ENCODE measurements at regions not wholly inside any gene's neighbourhood (a gene's known extent, or its start where the extent isn't known, plus 50 kb on each side); places are given as distances from the start of the nearest gene placed in this dataset.
"Not testable (repeated sequence)": the region's sequence is repeated elsewhere in the genome, so short reads cannot be mapped to it uniquely, and the experiment has no call there.

- Mint-ChIP-seq H3K27ac (ENCODE audit: low read depth) (no peak overlapping the region), H3K36me3 (ENCODE audit: insufficient read depth) (no peaks in the 10 kb centered on the region), H3K9me3 (no peaks in the 10 kb centered on the region), H3K4me1 (no peaks in the 10 kb centered on the region), H3K27me3 (peaks cover 84% of the 10 kb centered on the region), H3K4me3 (no peak overlapping the region)
- DNase-seq (ENCODE audit: low spot score in 2 of 2): no peak
- no peak for ATAC-seq (replicated peaks; ENCODE audit: extremely low read depth, poor library complexity, severe bottlenecking)
These were observed 105.0 kb upstream of the ZNF184 start for GRCh38 chr6:27577922-27578321.

- Mint-ChIP-seq H3K36me3 (ENCODE audit: insufficient read depth) (no peaks in the 10 kb centered on the region), H3K4me3 (no peak overlapping the region), H3K9me3 (no peaks in the 10 kb centered on the region), H3K27me3 (peaks cover 86% of the 10 kb centered on the region), H3K4me1 (no peaks in the 10 kb centered on the region), H3K27ac (ENCODE audit: low read depth) (no peak overlapping the region)
- no peak for ATAC-seq (replicated peaks; ENCODE audit: extremely low read depth, poor library complexity, severe bottlenecking)
- no peak for DNase-seq (ENCODE audit: low spot score in 2 of 2)
These were observed 102.9 kb upstream of the ZNF184 start for GRCh38 chr6:27575594-27576361.

- Mint-ChIP-seq H3K36me3 (ENCODE audit: insufficient read depth) (no peaks in the 10 kb centered on the region), H3K27me3 (peaks cover 96% of the 10 kb centered on the region), H3K27ac (ENCODE audit: low read depth) (no peak overlapping the region), H3K9me3 (no peaks in the 10 kb centered on the region), H3K4me3 (no peak overlapping the region), H3K4me1 (peaks cover 5% of the 10 kb centered on the region)
- DNase-seq (ENCODE audit: low spot score in 2 of 2) (no peak), ATAC-seq (replicated peaks; ENCODE audit: extremely low read depth, poor library complexity, severe bottlenecking) (no peak)
These were observed 95.5 kb upstream of the ZNF184 start for GRCh38 chr6:27568226-27568897.

- no peak overlapping the region for H3K4me3 Mint-ChIP-seq
- H3K9me3 Mint-ChIP-seq: no peaks in the 10 kb centered on the region
- DNase-seq (ENCODE audit: low spot score in 2 of 2) (no peak), ATAC-seq (replicated peaks; ENCODE audit: extremely low read depth, poor library complexity, severe bottlenecking) (no peak)
- peaks cover 11% of the 10 kb centered on the region for H3K4me1 Mint-ChIP-seq
- peaks cover 1% of the 10 kb centered on the region for H3K36me3 Mint-ChIP-seq (ENCODE audit: insufficient read depth)
- H3K27me3 Mint-ChIP-seq: peaks cover 97% of the 10 kb centered on the region
- no peak overlapping the region for H3K27ac Mint-ChIP-seq (ENCODE audit: low read depth)
These were observed 93.2 kb upstream of the ZNF184 start for GRCh38 chr6:27565839-27566779.

- peaks cover 4% of the 10 kb centered on the region for H3K36me3 Mint-ChIP-seq (ENCODE audit: insufficient read depth)
- ATAC-seq (replicated peaks; ENCODE audit: extremely low read depth, poor library complexity, severe bottlenecking): no peak
- H3K4me3 Mint-ChIP-seq: no peak overlapping the region
- H3K27ac Mint-ChIP-seq (ENCODE audit: low read depth): no peak overlapping the region
- peaks cover 11% of the 10 kb centered on the region for H3K4me1 Mint-ChIP-seq
- peaks cover 96% of the 10 kb centered on the region for H3K27me3 Mint-ChIP-seq
- H3K9me3 Mint-ChIP-seq: no peaks in the 10 kb centered on the region
- no peak for DNase-seq (ENCODE audit: low spot score in 2 of 2)
These were observed 89.1 kb upstream of the ZNF184 start for GRCh38 chr6:27562027-27562410.

GRCh38 chr6:27558028-27558724 is 85.3 kb upstream of the ZNF184 start:
- Mint-ChIP-seq H3K4me1 (peaks cover 5% of the 10 kb centered on the region), H3K27me3 (peaks cover 95% of the 10 kb centered on the region), H3K36me3 (ENCODE audit: insufficient read depth) (peaks cover 15% of the 10 kb centered on the region), H3K27ac (ENCODE audit: low read depth) (no peak overlapping the region), H3K9me3 (no peaks in the 10 kb centered on the region), H3K4me3 (no peak overlapping the region)
- DNase-seq (ENCODE audit: low spot score in 2 of 2) (no peak), ATAC-seq (replicated peaks; ENCODE audit: extremely low read depth, poor library complexity, severe bottlenecking) (no peak)

- ATAC-seq (replicated peaks; ENCODE audit: extremely low read depth, poor library complexity, severe bottlenecking) (no peak), DNase-seq (ENCODE audit: low spot score in 2 of 2) (no peak)
- H3K9me3 Mint-ChIP-seq: no peaks in the 10 kb centered on the region
- H3K4me3 Mint-ChIP-seq: no peak overlapping the region
- H3K27me3 Mint-ChIP-seq: peaks cover 95% of the 10 kb centered on the region
- peaks cover 3% of the 10 kb centered on the region for H3K4me1 Mint-ChIP-seq
- H3K36me3 Mint-ChIP-seq (ENCODE audit: insufficient read depth): peaks cover 13% of the 10 kb centered on the region
- H3K27ac Mint-ChIP-seq (ENCODE audit: low read depth): no peak overlapping the region
These were observed 83.5 kb upstream of the ZNF184 start for GRCh38 chr6:27556406-27556805.

- Mint-ChIP-seq H3K4me3 (peak overlapping the region; percentile 38), H3K36me3 (ENCODE audit: insufficient read depth) (peaks cover 15% of the 10 kb centered on the region), H3K9me3 (no peaks in the 10 kb centered on the region), H3K27me3 (peaks cover 96% of the 10 kb centered on the region), H3K27ac (ENCODE audit: low read depth) (no peak overlapping the region), H3K4me1 (no peaks in the 10 kb centered on the region)
- DNase-seq (ENCODE audit: low spot score in 2 of 2) (no peak), ATAC-seq (replicated peaks; ENCODE audit: extremely low read depth, poor library complexity, severe bottlenecking) (no peak)
These were observed 80.4 kb upstream of the ZNF184 start for GRCh38 chr6:27553123-27553904.

GRCh38 chr6:27551607-27552006 is 78.7 kb upstream of the ZNF184 start:
- Mint-ChIP-seq H3K27me3 (peaks cover 96% of the 10 kb centered on the region), H3K27ac (ENCODE audit: low read depth) (no peak overlapping the region), H3K4me3 (no peak overlapping the region), H3K4me1 (no peaks in the 10 kb centered on the region), H3K9me3 (no peaks in the 10 kb centered on the region), H3K36me3 (ENCODE audit: insufficient read depth) (peaks cover 17% of the 10 kb centered on the region)
- no peak for DNase-seq (ENCODE audit: low spot score in 2 of 2)
- ATAC-seq (replicated peaks; ENCODE audit: extremely low read depth, poor library complexity, severe bottlenecking): no peak

GRCh38 chr6:27550692-27551091 is 77.8 kb upstream of the ZNF184 start:
- H3K4me3 Mint-ChIP-seq: no peak overlapping the region
- peaks cover 2% of the 10 kb centered on the region for H3K4me1 Mint-ChIP-seq
- H3K36me3 Mint-ChIP-seq (ENCODE audit: insufficient read depth): peaks cover 11% of the 10 kb centered on the region
- no peak overlapping the region for H3K27ac Mint-ChIP-seq (ENCODE audit: low read depth)
- ATAC-seq (replicated peaks; ENCODE audit: extremely low read depth, poor library complexity, severe bottlenecking) (no peak), DNase-seq (ENCODE audit: low spot score in 2 of 2) (no peak)
- peaks cover 2% of the 10 kb centered on the region for H3K9me3 Mint-ChIP-seq
- peaks cover 96% of the 10 kb centered on the region for H3K27me3 Mint-ChIP-seq

- Mint-ChIP-seq H3K27me3 (peaks cover 100% of the 10 kb centered on the region), H3K4me1 (peaks cover 14% of the 10 kb centered on the region), H3K36me3 (ENCODE audit: insufficient read depth) (peaks cover 15% of the 10 kb centered on the region)
- not testable (repeated sequence) for H3K4me3 Mint-ChIP-seq; H3K9me3 Mint-ChIP-seq; ATAC-seq (replicated peaks; ENCODE audit: extremely low read depth, poor library complexity, severe bottlenecking); DNase-seq (ENCODE audit: low spot score in 2 of 2); H3K27ac Mint-ChIP-seq (ENCODE audit: low read depth)
These were observed 76.3 kb upstream of the ZNF184 start for GRCh38 chr6:27549241-27549598.
